ENCODE measurements at regions not wholly inside any gene's neighbourhood (a gene's known extent, or its start where the extent isn't known, plus 50 kb on each side); places are given as distances from the start of the nearest gene placed in this dataset.

DNA sequence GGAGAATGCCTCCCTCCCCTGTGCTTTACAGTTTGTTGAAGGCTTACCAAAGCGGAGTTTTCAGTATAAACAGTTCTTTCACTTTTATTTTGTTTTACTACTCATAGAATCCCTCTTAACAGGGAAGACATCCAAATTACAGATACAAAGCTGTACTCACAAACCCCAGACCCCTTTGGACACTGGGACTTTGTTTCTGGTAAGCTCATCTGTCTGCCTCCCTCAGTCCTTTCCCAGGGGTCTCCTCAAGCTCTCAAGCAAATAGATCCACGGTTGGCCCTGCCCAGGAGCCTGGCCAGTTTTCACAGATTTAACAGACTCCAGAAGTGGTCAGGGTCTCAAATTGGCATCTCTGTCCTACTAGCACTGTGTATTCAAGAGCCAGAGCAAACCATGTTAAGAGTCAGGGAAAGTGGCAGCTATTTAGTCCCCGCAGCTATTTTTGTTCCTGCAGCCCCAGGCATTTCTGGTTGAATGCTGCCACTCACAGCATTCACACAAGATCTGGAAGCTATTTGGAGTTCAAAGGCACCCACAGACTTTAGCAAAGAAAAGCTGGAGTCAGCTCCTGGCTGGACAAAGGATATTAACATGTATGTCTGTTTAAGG is 54.2 kb downstream of the TMEM100 start:
- peak; percentile 41 for DNase-seq (ENCODE audit: low read depth)

DNA sequence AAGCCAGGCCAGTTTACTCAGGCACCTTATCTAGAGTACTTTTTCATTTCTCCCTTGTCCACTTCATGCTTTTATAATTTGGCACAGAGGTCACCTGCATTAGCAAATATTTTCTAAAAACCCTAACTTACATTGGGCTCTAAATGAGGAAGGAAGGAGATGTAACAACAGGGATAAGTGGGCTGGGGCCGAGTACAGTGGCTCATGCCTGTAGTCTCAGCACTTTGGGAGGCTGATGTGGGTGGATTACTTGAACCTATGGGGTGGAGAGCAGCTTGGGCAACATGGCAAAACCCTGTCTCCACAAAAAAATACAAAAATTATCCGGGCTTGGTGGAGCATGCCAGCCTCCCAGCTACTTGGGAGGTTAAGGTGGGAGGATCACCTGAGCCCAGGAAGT is 55.9 kb downstream of the TMEM100 start:
- no peak for DNase-seq (ENCODE audit: low read depth)

DNA sequence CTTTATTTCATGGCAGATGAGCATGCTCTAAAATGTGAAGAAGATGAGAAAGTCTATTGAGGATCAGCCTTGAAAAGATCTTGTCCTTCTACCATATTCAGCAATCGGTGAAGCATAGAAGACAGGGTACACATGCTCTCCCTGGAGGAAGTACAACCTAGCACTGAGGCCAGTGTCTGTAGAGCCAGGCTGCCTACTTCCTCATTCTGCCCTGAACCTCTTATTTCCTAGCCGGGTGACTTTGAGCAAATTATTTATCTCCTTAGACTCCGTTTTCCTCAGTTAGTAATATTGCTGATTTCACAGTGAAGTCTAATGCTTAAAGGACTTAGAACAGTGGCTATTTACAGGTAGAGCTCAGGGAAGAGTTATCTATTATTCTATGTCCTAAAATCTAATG is 58.4 kb downstream of the TMEM100 start:
- DNase-seq (ENCODE audit: low read depth) = no peak

DNA sequence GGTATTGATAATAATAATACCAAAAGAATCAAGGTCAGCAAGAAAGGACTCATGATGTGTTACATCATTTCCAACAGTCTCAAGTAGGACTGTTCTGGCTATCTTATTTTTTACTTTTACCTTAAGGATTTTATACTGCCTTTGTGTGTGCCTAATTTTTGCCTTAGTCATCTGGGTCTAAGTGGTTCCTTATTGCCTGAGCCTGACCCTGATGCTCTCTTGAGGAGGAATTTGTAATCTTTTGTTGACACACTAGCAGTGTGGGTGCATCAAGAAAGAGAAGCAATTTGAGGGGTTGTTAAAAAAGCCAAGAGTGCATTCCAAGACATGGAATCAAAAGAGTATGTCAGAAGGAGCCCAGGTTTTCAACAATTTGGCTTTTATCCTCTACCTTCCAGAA is 59.3 kb downstream of the TMEM100 start:
- no peak for DNase-seq (ENCODE audit: low read depth)

DNA sequence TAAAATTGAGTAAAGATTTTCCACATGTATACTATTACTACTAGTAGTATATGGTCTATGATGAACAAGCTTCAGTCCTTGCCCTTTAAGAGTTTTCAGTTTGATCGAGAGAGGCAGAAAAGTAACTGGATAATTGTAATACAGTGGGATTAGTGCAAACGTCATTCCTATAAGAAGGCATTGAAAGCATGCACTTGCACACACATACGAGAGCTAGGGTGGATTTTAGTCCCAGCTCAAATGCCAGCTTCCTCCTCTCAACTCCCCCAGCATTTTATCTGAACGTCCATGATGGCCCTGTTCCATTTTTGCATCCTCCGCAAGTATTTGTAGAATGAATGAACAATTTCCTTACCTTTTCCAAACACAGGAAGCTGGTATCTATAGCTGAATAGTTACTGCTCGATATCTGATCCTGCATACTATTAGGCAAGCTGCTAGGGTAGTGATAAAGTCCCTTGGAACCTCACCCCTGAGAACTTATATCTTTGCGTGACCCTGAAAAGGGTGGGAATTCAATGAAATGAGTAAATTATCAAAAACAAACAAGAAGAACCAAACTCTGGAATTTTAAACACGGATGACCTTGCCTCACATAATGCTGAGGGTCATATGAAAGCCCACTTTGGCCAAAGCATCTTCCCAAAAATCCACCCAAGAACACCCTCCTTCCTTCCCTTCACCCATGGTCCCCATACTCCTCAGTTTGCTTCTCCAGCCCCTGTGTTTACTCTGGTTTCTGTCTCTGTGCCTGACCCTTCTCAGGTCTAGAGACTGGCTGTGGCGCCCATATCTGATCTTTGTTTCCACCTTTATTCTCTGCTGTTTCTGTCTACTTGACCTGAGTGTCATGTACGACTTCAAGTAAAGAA is 60.5 kb downstream of the TMEM100 start:
- DNase-seq (ENCODE audit: low read depth) = no peak

DNA sequence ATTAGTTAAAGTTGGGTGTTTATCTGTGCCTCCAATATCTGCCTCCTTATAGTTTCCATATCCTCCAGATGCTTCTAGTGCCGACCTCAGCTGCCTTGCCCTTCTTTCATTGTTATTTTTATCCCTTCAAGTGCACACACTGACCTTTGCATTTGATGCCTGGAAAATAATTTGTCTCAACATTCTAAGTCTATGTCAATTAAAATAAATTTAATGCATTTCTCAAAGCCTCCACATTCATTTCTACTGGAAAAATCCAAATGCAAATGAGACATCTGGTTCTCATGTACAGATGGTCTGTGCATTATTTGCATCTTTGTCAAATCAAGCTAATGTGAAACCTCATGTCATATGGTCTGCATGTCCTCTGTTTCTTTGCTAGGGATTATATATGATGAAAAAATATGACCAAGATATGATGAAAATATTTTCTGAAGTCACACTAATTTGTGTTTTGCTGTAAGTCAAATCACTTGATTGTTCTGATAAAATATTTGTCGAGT is 61.4 kb downstream of the TMEM100 start:
- no peak for DNase-seq (ENCODE audit: low read depth)

DNA sequence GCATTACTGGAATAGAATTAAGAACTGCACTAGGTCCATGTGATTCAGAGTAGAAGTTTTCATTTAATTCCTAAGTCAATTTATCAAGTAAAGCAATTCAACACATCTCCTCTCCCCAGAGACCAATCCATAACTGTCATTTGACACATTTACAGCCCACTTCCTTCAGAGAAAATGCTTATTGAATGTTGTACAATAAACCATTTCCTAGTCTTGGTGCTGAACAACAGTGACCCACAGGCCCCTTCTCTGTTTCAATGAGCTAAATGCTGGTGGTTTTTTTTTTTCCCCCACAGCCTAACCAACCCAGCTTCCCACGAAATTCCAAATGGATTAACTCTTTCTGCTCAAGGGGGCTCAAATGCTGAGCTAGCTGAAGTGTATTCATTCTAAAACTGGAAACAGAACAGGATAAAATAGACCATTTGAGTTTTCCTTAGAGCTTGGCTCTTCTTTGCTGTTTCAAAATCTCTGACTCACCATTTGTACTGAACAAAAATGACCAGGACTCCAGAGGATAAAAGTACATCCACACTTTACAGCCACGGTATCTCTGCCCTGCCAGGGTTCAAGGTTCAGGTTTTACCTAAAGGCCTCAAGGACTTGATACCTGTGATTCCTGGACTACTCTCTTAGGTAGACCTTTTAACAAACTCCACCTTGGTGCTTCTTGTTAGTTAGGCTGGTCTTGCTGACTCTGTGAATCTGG is 62.3 kb downstream of the TMEM100 start:
- peak; percentile 38 for DNase-seq (ENCODE audit: low read depth)

DNA sequence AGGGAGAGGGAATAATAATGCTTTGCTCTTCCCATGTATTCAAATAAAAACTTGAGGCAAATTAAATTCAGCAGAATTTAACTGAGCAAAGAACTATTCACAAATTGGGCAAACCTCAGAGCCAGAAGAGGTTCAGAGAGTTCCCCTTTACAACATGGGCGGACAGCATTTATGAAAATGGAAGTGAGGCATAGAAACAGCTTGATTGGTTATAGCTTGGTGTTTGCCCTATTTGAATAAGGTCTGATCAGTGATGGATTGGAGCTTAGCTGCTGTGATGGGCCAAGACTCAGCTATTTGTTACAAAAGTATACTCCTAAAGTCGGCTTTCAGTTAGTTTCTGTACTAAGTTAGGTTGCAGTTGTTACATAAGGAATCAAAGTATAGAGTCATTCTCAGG is 63.0 kb downstream of the TMEM100 start:
- no peak for DNase-seq (ENCODE audit: low read depth)

DNA sequence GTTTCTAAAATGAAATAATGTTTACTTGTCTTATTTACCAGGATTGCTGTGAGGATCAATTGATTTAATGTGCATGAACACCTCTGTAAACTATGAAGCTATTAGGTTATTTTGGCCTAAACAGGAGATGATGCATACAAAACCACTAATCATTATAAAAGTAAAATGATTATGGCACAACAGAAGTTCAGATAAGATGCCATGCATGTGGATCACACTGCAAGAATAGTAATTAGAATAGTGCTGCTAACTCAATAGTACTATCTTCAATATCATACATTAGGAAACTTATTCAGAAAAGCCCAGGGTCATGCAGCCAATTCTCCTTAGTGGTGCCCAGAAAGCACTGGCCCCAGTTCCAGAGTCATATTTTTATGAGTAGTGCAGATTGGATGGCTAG is 66.9 kb downstream of the TMEM100 start:
- no peak for DNase-seq (ENCODE audit: low read depth)

DNA sequence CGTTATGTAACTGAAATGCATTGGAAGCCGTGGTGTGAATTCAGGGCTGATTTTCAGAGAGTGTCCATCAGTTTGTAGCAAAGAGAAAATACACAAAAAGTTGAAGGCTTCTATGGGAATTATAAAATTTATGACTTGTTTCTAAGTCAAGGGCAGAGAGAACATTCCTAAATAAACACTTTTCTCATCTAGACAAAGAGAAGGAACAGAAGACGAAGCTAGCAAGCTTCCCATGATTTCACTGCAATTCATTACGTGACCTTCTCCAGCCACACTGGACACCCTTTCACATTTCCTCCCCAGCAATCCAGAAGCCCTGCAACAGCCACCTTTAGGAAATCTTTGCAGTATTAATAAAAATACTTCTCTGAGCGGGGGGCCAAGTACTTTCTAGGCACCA is 67.8 kb downstream of the TMEM100 start:
- no peak for DNase-seq (ENCODE audit: low read depth)

DNA sequence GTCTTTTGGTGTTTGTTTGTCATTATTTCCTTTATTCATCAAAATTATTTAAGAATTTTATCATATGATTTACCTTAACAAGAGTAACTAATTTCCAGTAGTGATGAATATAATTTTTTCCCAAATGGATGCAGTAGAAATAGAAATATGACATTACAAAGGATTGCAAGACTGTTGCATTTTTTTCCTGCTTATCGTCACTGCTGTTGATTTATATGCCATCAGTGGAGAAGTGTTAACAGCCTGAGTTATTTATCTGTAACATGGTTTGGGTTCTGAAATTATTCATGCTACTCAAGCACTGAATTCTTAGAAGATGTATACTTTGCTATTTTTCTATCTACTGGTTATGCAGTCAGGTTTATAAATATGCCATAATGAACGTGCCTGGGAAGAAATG is 68.6 kb downstream of the TMEM100 start:
- DNase-seq (ENCODE audit: low read depth) = no peak

DNA sequence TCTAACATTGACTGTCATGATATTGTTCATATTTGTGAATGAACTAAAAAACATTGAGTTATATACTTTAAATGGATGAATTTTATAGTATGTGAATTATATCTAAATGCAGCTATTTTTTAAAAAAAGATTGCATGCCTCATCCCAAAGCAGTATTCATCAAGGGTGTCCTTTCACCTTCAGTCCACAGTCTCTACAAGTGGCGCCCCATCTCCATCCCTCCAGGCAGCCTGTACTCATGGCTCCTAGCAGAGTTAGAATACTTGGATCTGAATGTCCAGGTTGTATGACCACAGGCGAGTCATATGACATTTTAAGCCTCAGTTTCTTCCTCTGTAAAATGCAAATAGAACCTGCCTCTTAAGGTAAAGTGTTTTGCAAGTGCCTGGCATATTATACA is 69.8 kb downstream of the TMEM100 start:
- no peak for DNase-seq (ENCODE audit: low read depth)

DNA sequence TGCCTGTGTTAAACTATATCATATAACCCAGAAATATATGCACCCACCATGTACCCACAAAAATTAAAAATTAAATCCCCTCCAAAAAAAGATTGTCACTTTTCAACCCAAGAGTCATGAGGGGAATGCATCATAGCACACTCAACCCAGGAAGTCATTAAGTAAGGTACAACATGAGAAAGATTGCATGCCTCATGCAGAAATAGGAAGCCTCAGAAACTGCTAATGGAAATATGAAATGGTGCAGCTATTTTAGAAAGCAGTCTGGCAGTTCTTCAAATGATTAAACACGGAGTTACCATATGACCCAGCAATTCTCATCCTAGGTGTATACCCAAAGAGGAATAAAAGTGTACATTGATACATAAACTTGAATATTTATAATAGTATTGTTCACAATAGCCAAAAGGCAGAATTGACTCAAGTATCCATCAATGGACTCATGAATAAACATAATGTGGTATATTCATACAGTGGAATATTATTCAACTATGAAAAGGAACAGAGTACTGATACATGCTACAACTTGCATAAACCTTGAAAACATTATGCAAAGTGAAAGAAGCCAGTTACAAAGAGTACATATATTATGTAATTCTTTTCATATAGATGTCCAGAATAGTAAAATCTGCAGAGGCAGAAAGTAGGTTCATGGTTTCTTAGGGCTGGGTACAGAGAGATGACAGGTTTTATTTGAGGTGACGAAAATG is 70.4 kb downstream of the TMEM100 start:
- DNase-seq (ENCODE audit: low read depth) = no peak

DNA sequence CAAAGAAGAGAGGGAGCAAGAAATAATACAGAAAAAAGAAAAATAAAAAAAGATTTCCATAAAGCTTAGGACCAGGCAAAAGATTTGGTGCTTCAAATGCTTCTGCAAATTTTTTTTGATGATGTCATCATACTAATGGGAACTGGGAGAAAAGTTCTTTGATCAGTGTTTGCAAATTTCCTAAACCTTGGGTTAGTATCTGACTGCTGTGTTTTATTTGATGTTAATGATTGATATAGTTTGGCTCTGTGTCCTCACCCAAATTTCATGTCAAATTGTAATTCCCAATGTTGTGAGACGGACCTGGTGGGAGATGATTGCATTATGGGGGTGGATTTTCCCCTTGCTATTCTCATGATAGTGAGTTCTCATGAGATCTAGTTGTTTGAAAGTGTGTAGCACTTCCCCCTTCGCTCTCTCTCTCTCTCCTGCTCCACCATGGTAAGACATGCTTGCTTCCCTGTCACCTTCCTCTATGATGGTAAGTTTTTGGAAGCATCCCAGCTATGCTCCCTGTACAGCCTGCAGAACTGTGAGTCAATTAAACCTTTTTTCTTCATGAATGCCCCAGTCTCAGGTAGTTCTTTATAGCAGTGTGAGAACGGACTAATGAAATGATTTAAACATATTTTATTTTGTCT is 72.6 kb downstream of the TMEM100 start:
- DNase-seq (ENCODE audit: low read depth) = no peak

DNA sequence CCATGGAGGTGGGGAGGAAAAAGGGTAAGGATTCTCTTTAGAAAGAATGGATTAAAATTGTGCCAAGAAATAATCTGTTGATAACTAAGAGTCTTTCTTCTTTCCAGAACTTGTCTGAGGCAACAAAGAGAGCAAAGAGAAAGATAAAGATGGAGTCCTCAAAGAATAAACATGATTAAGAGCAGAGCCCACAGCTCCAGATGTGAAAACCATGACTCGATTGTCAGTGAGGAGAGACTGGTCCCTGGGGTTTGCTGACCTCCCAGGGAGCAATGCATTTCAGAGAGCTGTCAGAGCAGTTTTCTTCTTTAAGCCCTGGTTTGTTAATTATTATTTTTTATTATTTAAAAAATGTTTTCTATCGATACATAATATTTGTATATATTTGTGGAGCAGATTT is 74.6 kb downstream of the TMEM100 start:
- no peak for DNase-seq (ENCODE audit: low read depth)

DNA sequence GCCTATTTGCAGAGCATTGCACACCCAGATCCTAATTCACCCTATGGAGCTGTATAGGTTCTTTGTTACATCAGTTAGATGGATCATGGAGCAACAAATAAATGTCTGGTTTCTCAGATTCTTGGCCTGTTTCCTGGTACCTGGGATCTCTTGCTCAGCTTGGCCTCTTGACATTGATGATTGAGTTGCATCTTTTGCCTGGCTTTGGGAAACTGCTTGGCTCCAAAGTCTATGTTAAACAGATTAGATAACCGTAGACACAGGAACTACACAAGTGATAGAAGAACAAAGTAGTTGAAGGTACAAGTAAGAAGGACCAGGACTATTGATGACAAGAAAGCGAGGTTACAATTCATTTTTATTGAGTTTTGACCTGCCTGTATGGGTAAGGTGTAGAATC is 77.3 kb downstream of the TMEM100 start:
- DNase-seq (ENCODE audit: low read depth) = no peak

DNA sequence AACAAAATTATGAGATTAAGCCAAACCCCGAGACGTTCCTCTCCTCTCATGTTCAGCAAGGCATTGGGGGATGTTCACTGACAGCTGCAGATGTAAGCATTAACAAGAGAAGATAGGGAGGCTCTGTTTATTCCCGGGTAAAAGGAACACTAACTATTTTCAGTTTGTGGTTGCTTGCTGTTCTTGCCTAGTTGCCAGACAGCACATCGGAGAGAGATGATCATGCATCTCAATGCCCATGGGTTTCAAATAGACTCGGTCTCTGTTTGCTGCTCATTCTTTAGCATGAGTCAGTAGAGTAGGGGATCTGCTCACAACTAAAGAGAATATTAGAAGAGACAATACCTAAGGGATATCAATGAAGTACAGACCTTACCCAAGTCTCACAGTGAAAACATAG is 78.3 kb downstream of the TMEM100 start:
- DNase-seq (ENCODE audit: low read depth) = peak; percentile 26

DNA sequence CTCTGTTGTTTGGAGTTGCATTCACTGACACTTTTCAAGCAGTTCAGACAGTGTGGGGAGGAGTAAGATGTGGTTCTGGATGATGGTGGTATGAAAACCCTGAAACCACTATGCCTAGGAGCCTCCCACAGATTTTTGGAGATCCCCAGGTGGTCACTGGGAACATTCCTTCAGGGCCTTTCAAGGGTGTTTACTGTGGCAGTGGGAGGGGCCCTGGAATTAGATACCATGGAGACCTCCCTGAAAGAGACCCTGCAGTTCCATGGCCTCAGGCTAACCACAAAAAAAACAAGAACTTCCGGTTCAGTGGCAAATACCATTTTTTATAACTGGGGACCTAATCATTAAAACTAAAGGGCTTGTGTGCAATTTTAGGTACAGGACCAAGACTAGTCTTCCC is 79.9 kb downstream of the TMEM100 start:
- DNase-seq (ENCODE audit: low read depth) = no peak

DNA sequence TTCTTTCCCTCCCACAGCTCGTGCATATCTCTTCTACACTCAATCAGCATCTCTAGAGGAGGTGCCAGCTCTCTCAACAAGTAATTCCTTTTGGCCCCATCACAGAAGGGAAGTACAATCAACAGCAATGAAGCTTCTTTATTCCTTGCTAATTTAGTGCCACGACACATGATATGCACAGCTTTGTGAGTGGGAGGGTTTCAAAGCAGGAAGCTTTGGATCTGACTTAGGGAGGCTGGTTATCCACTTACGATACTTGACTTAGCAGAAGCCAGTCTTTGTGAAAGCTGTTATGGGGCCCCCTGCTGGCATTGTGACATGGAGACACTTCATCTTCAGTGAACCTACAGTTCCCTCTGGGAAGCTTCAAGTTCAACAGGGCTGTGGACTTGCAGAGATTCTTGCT is 81.0 kb downstream of the TMEM100 start:
- DNase-seq (ENCODE audit: low read depth) = peak; percentile 82

DNA sequence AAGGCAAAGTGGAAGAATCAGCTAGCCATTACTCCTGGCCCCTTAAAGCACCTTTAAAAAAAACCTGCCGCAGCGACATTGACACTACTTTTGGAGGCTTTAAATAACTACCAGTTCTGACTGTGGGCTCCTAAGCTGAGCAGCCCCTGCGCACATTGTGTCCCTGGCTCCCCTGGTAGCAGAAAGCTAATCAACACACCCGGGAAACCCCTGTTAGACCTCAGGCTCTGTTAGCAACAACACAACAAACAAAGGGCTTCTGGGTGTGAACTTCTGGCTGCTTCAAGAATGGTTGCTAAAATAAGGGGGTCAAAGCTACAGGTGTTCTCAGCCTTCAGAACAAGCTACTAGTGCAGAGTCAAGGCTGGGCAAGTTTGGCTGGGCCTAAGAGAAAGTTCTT is 83.6 kb downstream of the TMEM100 start:
- DNase-seq (ENCODE audit: low read depth) = no peak

DNA sequence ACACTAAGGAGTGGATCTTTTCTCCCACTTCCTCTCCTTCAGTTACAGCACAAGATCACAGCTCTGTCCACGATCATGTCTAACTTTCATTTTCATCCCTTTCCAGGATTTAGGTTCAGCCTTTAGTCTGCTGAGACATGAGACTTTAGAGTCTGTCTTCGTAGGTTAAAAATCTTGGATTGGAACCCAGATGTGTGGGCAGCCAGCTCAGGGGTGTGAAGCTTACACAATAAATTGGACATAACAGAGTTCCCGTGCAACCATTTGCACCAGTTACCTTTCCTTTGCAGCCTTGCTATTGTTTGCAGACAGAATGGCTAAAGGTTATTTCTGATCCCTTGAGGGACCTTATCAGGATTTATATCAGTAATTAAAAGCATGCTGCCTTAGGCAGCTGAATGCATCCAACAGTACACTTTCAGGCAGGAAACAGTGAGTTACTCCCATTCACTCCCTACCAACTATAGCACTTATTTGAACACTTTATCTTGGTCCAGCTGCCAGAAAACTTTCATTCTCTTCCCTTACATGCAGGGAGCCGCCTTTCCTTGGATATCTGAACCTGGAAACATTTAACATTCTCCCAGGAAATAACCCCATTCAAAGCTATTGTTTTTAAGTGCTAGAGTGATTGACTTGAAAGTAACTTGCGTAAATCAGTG is 87.3 kb downstream of the TMEM100 start:
- no peak for DNase-seq (ENCODE audit: low read depth)
